IPS-NIHi7 (cell line): ENCODE measurements at regions not wholly inside any gene's neighbourhood (a gene's known extent, or its start where the extent isn't known, plus 50 kb on each side); places are given as distances from the start of the nearest gene placed in this dataset.

ENCODE experiments used
- DNase-seq: peaks from one replicate; pipeline ENCODE4 v3.0.0; 2012; ENCODE audit warnings: mixed read lengths; ENCODE audit errors: extremely low spot score

DNA sequence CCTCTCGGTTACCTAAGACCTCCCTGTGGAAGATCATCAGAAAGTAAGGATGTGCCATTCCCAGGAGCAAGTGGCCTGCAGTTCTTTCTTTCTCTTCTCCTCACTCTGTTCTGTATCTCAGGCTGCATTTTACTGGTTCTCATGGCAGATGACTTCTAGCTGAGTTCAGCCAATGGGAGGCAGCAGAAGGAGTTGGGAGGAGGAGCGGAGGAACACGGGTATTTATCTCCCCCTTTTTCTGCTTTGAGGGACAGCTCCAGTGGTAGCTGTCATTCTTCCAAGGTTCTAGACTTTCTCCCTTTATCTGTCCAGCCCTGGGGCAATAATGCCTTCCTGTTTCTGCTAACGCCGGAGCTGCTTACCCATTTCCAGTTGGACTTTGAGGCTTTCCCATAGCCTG lies 339.9 kb downstream of the NR2F2 start:
- DNase-seq: peak; percentile 21

DNA sequence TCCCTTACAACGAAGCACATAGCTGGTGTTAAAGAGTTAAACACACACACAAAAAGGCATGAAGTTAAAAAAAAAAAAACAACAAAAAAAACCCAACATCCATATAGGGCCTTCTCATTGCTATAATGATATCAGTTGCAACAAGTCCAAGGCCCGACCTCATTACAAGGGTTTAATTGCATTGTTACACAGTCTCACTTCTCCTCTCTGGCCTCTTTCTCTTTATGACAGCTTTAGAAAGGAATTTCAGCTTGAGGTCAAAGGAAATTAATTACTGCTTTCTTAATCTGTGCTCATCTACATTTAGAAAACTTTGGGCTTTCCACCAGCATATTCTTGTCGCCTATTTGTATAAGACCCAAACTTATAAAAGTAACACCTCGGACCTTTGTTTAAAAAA lies 342.1 kb downstream of the NR2F2 start:
- DNase-seq: no peak

- DNase-seq: no peak
These were observed 347.9 kb downstream of the NR2F2 start for GRCh38 chr15:96678386-96678785.

DNA sequence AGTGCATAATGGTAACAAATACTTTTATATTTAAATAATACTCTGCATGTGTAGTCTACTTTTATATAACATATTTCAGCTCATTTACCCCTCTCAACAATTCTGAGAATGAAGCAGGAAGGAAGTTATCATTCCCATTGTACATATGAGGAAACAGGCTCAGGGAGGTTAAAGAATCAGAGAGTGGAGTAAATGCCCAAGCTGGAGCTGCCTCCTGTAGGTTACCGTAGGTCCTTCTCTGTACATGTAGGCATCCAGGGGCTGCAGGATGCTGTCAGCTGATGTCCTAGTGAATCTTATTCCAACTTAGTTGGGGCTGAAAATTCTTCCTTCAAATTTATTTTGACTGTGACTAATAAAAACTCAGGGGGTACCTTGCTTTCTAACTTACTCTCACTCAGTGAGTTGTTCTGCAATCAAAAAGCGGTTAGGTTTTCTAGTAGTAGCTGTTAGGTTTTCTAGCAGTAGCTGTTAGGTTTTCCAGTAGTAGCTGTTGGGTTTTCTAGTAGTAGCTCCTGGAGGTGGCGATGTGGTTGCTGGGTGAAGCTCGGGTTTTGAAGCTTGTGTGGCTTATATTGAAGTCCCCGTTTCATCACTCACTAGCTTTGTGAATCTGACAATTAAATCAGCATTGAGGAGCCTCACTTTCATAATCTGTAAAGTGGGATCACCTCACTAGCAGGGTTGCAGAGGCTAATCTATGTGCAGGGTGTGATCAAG lies 357.0 kb downstream of the NR2F2 start:
- peak; percentile 24 for DNase-seq

DNA sequence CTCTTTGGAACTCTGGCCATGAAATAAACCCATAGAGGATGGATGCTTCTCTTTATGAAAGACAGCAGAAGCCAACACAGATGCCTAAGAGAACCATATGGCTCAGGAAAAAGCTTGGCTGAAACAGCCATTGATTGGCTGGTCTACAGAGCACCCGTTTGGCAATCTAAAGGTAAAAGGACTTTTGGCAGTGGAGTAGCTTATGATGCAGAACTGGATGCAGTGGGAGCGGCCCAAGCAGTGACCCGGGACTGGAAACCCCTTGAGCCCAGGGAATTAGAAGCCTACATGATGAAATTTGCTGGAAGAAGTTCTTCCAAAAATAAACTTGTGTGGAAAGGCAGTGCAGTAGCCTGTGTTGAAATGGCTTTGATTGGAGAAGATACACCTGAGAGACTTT lies 360.2 kb downstream of the NR2F2 start:
- DNase-seq: no peak

GRCh38 chr15:96692826-96693225 lies 362.3 kb downstream of the NR2F2 start:
- no peak for DNase-seq

DNA sequence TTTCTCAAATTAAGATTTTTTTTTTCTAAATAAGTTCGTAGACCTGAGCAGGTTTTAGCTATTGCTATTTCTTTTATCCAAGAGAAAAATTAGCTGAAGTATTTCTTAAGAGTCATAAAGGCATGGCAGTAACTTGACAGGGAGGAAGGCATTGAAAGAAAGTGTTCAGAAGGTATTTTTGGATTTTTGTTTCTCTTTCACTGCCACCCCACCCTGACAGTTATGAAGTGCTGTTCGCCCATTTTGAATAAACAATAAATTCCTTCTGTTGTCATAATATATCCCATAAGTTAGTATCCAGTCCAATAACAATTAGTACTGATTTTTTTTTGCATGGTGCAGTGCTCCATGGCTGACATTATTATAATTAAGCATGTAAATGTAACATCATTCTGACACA lies 363.0 kb downstream of the NR2F2 start:
- no peak for DNase-seq

GRCh38 chr15:96693990-96694517 lies 363.6 kb downstream of the NR2F2 start:
- no peak for DNase-seq

- DNase-seq: no peak
These were observed 364.9 kb downstream of the NR2F2 start for GRCh38 chr15:96695426-96695825.

GRCh38 chr15:96699871-96700401 lies 369.4 kb downstream of the NR2F2 start:
- peak; percentile 61 for DNase-seq

GRCh38 chr15:96700555-96700954 lies 370.1 kb downstream of the NR2F2 start:
- no peak for DNase-seq

- no peak for DNase-seq
These were observed 370.9 kb downstream of the NR2F2 start for GRCh38 chr15:96701443-96701842.

GRCh38 chr15:96701877-96702276 lies 371.4 kb downstream of the NR2F2 start:
- no peak for DNase-seq

DNA sequence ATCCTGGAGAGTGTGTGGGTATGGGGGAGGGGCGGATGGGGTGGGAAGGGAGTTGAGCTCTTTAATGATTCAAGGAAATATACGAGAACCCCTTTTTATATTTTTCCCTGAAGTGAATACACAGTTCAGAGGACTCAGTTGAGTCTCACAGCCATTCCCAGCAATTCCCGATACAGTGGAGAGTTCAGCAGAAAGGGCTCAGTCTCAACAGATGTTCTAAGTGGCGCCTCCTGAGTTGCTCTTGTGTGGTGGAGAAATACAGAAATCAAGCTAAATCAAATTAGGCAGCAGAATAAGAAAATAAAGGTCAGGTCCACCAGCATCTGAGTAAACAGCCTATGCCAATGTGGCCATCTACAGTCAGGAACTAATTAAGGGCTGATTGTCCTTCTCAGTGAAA lies 372.1 kb downstream of the NR2F2 start:
- no peak for DNase-seq

DNA sequence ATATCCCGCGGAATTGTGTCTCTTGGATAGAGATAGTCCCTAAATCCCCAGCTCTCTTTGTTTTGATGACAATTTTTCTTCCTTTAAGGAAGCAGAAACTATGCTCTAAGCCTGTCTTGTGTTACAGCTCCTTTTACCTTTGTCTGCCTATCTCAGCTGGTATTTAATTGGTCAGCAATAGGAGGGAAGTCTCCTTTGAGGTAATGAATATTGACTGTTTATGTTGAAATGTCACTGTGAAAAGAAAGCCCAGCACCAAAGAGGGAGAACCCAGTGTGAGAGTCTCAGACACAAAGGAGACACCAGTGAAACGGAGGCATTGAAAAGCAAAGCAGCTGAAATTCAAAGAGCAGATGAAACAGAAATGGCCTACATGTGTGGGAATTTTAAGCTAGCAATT lies 372.6 kb downstream of the NR2F2 start:
- no peak for DNase-seq

GRCh38 chr15:96703794-96704550 lies 373.5 kb downstream of the NR2F2 start:
- DNase-seq: no peak

GRCh38 chr15:96716075-96716474 lies 385.6 kb downstream of the NR2F2 start:
- DNase-seq: no peak

- DNase-seq: no peak
These were observed 386.0 kb downstream of the NR2F2 start for GRCh38 chr15:96716478-96716877.

DNA sequence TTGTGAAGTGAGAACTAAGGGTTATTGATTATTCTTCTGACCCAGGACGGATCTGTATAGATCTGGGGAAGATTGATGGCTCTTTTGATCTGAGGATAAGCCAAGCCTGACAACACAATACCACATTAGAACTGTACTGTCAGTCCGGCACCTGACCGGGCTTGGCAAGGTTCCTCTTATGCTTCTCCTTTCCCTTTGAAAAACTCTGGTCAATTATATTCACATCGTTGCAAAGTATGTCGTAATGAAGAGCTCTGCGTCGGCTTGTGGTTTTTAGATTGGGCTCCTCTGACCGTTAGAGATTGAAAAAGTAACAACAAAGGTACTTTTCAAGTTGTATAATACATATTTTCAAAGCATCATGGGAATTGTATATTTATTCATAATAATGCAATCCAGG lies 389.8 kb downstream of the NR2F2 start:
- DNase-seq: no peak

DNA sequence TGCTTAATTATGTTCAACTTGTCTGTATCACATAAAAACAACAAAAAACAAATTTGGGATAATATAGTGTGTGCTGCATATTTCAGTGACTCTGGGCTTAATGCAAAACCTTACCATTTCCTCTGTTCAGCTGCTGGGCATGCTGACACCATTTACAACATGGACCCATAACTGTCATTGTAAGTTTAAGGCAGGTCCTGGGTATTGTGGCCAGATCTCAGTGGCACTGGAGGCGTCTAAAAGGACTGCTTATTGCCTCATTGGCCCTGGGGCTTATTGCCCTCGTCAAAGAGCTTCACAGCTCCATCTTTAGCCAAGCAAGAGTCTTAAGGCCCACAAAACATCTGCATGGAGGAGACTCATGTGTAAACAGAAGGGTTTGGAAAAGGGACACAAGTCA lies 390.2 kb downstream of the NR2F2 start:
- DNase-seq: no peak

DNA sequence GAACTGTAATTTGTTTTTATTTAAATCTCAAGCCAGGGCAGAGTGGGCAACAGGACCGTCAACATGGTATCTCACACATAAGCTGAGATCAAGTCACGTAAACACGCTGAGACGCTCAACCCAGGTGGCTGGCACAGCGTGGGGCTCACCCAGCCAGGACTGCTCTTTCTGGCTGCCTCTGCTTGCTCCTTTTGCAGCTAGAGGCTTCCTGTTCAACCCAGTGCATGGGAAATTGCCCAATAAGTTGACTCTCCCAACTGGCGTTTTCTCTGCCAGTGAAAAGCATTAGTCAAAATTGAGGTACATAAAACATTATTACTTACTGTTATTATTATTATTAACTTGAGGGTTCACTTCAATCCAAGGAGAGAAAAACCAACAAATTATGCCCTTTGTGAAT lies 398.1 kb downstream of the NR2F2 start:
- DNase-seq: no peak

DNA sequence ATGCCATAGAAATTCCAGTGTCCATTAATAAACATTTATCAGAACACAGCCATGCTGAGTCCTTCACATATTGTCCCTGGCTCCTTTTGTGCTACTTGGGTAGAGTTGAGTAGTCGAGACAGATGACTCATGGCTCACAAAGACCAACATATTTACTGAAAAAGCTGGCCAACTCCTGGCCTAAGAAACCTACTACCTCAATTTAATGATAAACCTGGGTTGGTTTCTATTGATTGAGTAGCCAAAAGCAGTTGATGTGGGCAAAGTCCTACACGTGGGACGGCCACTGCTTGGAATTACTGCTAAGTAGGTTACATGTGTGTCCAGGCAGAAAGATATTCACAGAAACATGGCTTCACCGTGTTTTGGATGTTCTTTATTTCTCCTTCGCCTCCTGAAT lies 402.2 kb downstream of the NR2F2 start:
- DNase-seq: no peak

DNA sequence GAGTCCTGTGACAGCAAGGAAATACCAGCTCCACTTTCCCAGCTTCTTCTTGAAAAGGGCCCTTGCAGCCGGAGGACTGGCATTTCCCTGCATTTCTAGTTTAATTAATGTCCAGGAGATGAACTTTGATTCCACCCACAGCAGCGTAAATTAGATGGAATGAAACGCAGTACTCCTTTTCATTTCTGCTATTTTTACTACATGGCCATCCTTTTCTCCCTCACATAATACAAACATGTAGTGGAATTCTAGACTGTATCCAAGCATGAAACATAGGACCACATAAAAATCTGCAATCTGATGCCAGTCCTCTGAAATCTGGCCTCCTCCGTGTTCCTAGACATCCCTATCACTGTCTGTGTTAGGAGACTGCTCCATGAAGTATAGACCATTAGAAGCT lies 403.2 kb downstream of the NR2F2 start:
- no peak for DNase-seq
